ENCODE measurements at regions not wholly inside any gene's neighbourhood (a gene's known extent, or its start where the extent isn't known, plus 50 kb on each side); places are given as distances from the start of the nearest gene placed in this dataset.

DNA sequence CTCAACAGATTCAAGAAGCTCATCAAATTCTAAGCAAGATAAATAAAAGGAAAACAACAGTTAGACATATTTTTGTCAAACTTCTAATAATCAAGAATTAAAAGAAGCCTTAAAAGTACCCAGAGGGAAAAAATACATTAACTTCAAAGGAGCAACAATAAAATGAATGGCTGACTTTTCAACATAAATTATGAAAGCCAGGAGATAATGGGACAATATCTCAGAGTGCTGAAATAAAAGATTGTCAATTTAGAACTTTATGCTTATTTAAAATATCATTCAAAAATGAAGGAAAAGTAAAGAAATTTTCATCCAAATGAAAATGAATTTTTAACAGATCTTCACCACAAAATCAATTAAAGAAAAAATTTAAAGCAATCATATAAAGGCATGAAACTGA, 108.5 kb upstream of the IL6 start:
- no peak for TF ChIP-seq POLR2A (IDR thresholded peaks at IDR 0.05; ENCODE audit: low read length)
- no peak for TF ChIP-seq GATA1 (IDR thresholded peaks at IDR 0.05; ENCODE audit: low read depth, low read length)
